PC-9 (cell line): ENCODE measurements at regions not wholly inside any gene's neighbourhood (a gene's known extent, or its start where the extent isn't known, plus 50 kb on each side); places are given as distances from the start of the nearest gene placed in this dataset.

Source experiments
- CTCF ChIP-seq: fragments of 200-600 bp; sonication (generic); conservative IDR thresholded peaks from 2 replicates; pipeline ENCODE4 v1.6.1; 2017; ENCODE audit warnings: mixed run types, antibody characterized with exemption, mild to moderate bottlenecking, moderate library complexity
- EZH2 ChIP-seq: fragments of 200-600 bp; sonication (generic); IDR thresholded peaks from 2 replicates; pipeline ENCODE4 v1.8.0; 2017; ENCODE audit warnings: antibody characterized with exemption, low read depth

GRCh38 chr12:90773491-90773890 is 181.5 kb downstream of the CCER1 start:
- TF ChIP-seq CTCF (no peak), EZH2 (no peak)
